ENCODE measurements at regions not wholly inside any gene's neighbourhood (a gene's known extent, or its start where the extent isn't known, plus 50 kb on each side); places are given as distances from the start of the nearest gene placed in this dataset.
"Not testable (repeated sequence)": the region's sequence is repeated elsewhere in the genome, so short reads cannot be mapped to it uniquely, and the experiment has no call there.

- no peak overlapping the region for H3K4me3 ChIP-seq (ENCODE audit: low read depth, low read length)
- no peak for DNase-seq (ENCODE audit: low read depth)
- TF ChIP-seq CTCF (IDR thresholded peaks at IDR 0.05; ENCODE audit: insufficient read depth, low read depth, low read length, missing control alignments), result no peak
These were observed 1427.2 kb upstream of the PCDH10 start for GRCh38 chr4:131721883-131722282.

- DNase-seq (ENCODE audit: low read depth); H3K4me3 ChIP-seq (ENCODE audit: low read depth, low read length): not testable (repeated sequence)
These were observed 1426.0 kb upstream of the PCDH10 start for GRCh38 chr4:131723069-131723468.

GRCh38 chr4:131724847-131725246 lies 1424.2 kb upstream of the PCDH10 start:
- H3K4me3 ChIP-seq (ENCODE audit: low read depth, low read length), result peak overlapping the region; percentile 34
- DNase-seq (ENCODE audit: low read depth), result peak; percentile 86

GRCh38 chr4:131725521-131725920 lies 1423.6 kb upstream of the PCDH10 start:
- H3K4me3 ChIP-seq (ENCODE audit: low read depth, low read length); DNase-seq (ENCODE audit: low read depth): not testable (repeated sequence)

GRCh38 chr4:131726940-131727339 lies 1422.2 kb upstream of the PCDH10 start:
- DNase-seq (ENCODE audit: low read depth), result not testable (repeated sequence)

GRCh38 chr4:131727418-131727817 lies 1421.7 kb upstream of the PCDH10 start:
- not testable (repeated sequence) for DNase-seq (ENCODE audit: low read depth); H3K4me3 ChIP-seq (ENCODE audit: low read depth, low read length)

More at GRCh38 chr4:131726940-131727339, 1422.2 kb upstream of the PCDH10 start:
- H3K4me3 ChIP-seq (ENCODE audit: low read depth, low read length), result not testable (repeated sequence)

- DNase-seq (ENCODE audit: low read depth), result not testable (repeated sequence)
These were observed 1419.9 kb upstream of the PCDH10 start for GRCh38 chr4:131729205-131729604.

GRCh38 chr4:131729716-131730398 lies 1419.2 kb upstream of the PCDH10 start:
- not testable (repeated sequence) for DNase-seq (ENCODE audit: low read depth); H3K4me3 ChIP-seq (ENCODE audit: low read depth, low read length)

More at GRCh38 chr4:131729205-131729604, 1419.9 kb upstream of the PCDH10 start:
- not testable (repeated sequence) for H3K4me3 ChIP-seq (ENCODE audit: low read depth, low read length)

- H3K4me3 ChIP-seq (ENCODE audit: low read depth, low read length); DNase-seq (ENCODE audit: low read depth): not testable (repeated sequence)
These were observed 1418.5 kb upstream of the PCDH10 start for GRCh38 chr4:131730574-131730973.

GRCh38 chr4:131732034-131732630 lies 1417.0 kb upstream of the PCDH10 start:
- DNase-seq (ENCODE audit: low read depth); H3K4me3 ChIP-seq (ENCODE audit: low read depth, low read length): not testable (repeated sequence)

- DNase-seq (ENCODE audit: low read depth); H3K4me3 ChIP-seq (ENCODE audit: low read depth, low read length): not testable (repeated sequence)
These were observed 1414.8 kb upstream of the PCDH10 start for GRCh38 chr4:131734321-131734720.

GRCh38 chr4:131734851-131735385 lies 1414.2 kb upstream of the PCDH10 start:
- not testable (repeated sequence) for DNase-seq (ENCODE audit: low read depth)

GRCh38 chr4:131738991-131739390 lies 1410.1 kb upstream of the PCDH10 start:
- not testable (repeated sequence) for DNase-seq (ENCODE audit: low read depth); H3K4me3 ChIP-seq (ENCODE audit: low read depth, low read length)

More at GRCh38 chr4:131734851-131735385, 1414.2 kb upstream of the PCDH10 start:
- not testable (repeated sequence) for H3K4me3 ChIP-seq (ENCODE audit: low read depth, low read length)

- not testable (repeated sequence) for H3K4me3 ChIP-seq (ENCODE audit: low read depth, low read length); DNase-seq (ENCODE audit: low read depth)
These were observed 1407.3 kb upstream of the PCDH10 start for GRCh38 chr4:131741836-131742235.

GRCh38 chr4:131742536-131743205 lies 1406.4 kb upstream of the PCDH10 start:
- H3K4me3 ChIP-seq (ENCODE audit: low read depth, low read length); DNase-seq (ENCODE audit: low read depth): not testable (repeated sequence)

- not testable (repeated sequence) for H3K4me3 ChIP-seq (ENCODE audit: low read depth, low read length); DNase-seq (ENCODE audit: low read depth)
These were observed 1405.7 kb upstream of the PCDH10 start for GRCh38 chr4:131743348-131743747.

GRCh38 chr4:131747203-131747602 lies 1401.9 kb upstream of the PCDH10 start:
- not testable (repeated sequence) for DNase-seq (ENCODE audit: low read depth); H3K4me3 ChIP-seq (ENCODE audit: low read depth, low read length)

- H3K4me3 ChIP-seq (ENCODE audit: low read depth, low read length); DNase-seq (ENCODE audit: low read depth): not testable (repeated sequence)
These were observed 1399.9 kb upstream of the PCDH10 start for GRCh38 chr4:131749224-131749623.

All from GM12865 (cell line).